ENCODE measurements at regions not wholly inside any gene's neighbourhood (a gene's known extent, or its start where the extent isn't known, plus 50 kb on each side); places are given as distances from the start of the nearest gene placed in this dataset.

GRCh38 chr12:102781117-102781516, 135.9 kb downstream of the PAH start:
- DNase-seq = no peak

GRCh38 chr12:102776041-102776440, 141.0 kb downstream of the PAH start:
- DNase-seq = no peak

GRCh38 chr12:102769323-102769916, 147.6 kb downstream of the PAH start:
- peak; percentile 7 for DNase-seq

- no peak for DNase-seq
These were observed 150.1 kb downstream of the PAH start for GRCh38 chr12:102766961-102767360.

GRCh38 chr12:102765736-102766135, 151.3 kb downstream of the PAH start:
- DNase-seq = no peak

GRCh38 chr12:102763471-102763870, 153.6 kb downstream of the PAH start:
- DNase-seq = no peak

- no peak for DNase-seq
These were observed 154.0 kb downstream of the PAH start for GRCh38 chr12:102763061-102763460.

GRCh38 chr12:102760322-102760721, 156.7 kb downstream of the PAH start:
- DNase-seq = no peak

- no peak for DNase-seq
These were observed 157.6 kb downstream of the PAH start for GRCh38 chr12:102759466-102759865.

GRCh38 chr12:102757882-102758226, 159.2 kb downstream of the PAH start:
- DNase-seq = no peak

- DNase-seq = no peak
These were observed 159.7 kb downstream of the PAH start for GRCh38 chr12:102757154-102757881.

- no peak for DNase-seq
These were observed 160.5 kb downstream of the PAH start for GRCh38 chr12:102756530-102756929.

- no peak for DNase-seq
These were observed 161.8 kb downstream of the PAH start for GRCh38 chr12:102755266-102755665.

- DNase-seq = no peak
These were observed 163.2 kb downstream of the PAH start for GRCh38 chr12:102753802-102754201.

- DNase-seq = no peak
These were observed 168.3 kb downstream of the PAH start for GRCh38 chr12:102748704-102749103.

GRCh38 chr12:102746963-102747362, 170.1 kb downstream of the PAH start:
- no peak for DNase-seq

- no peak for DNase-seq
These were observed 171.0 kb downstream of the PAH start for GRCh38 chr12:102745971-102746600.

- DNase-seq = no peak
These were observed 175.8 kb downstream of the PAH start for GRCh38 chr12:102741196-102741595.

- DNase-seq = no peak
These were observed 176.7 kb downstream of the PAH start for GRCh38 chr12:102740141-102740955.

GRCh38 chr12:102736328-102736727, 180.7 kb downstream of the PAH start:
- no peak for DNase-seq

GRCh38 chr12:102735104-102735503, 181.9 kb downstream of the PAH start:
- DNase-seq = no peak

GRCh38 chr12:102730996-102731395, 186.0 kb downstream of the PAH start:
- DNase-seq = no peak

- no peak for DNase-seq
These were observed 188.4 kb downstream of the PAH start for GRCh38 chr12:102728506-102729242.
